SK-N-SH (cell line): ENCODE measurements at regions not wholly inside any gene's neighbourhood (a gene's known extent, or its start where the extent isn't known, plus 50 kb on each side); places are given as distances from the start of the nearest gene placed in this dataset.

Experiments
- CTCF ChIA-PET: fragments of 300-600, 350-600 bp; formaldehyde crosslinking; extraction: SDS; loops from one replicate; lab custom pipeline; 2021; lab: Yijun Ruan, JAX
- POLR2A ChIA-PET: fragments of 350-600 bp; sonication (Branson Sonifier 250); formaldehyde crosslinking; extraction: SDS; loops from one replicate; lab custom pipeline; 2020; ENCODE audit warnings: antibody characterized with exemption, inconsistent platforms; lab: Yijun Ruan, JAX
- DNase-seq: peaks from one replicate; pipeline ENCODE4 v3.0.0; 2012
- H2AFZ ChIP-seq: fragments of 200-600 bp; sonication (generic); 2 replicates; pipeline ENCODE4 v1.8.1; 2016; ENCODE audit warnings: antibody characterized with exemption, mild to moderate bottlenecking, low read depth
- H3F3A ChIP-seq: fragments of 200-600 bp; sonication (generic); replicated peaks from 2 replicates; pipeline ENCODE3; 2016; ENCODE audit warnings: antibody characterized with exemption, mild to moderate bottlenecking; ENCODE audit not compliant: insufficient read depth
- H3K27ac ChIP-seq, 2 experiments: fragments of 200-500 bp in 1 of 2; fragments of 200-600 bp in 1 of 2; sonication (Bioruptor generic) in 1 of 2; sonication (generic), shearing (Covaris generic) in 1 of 2; 2 replicates each; pipeline versions ENCODE4 v1.5.1 to v1.6.1; 2014 to 2016; ENCODE audit warnings: low read depth in 2 of 2, inconsistent platforms in 1 of 2, low read length in 1 of 2, mild to moderate bottlenecking in 1 of 2, mixed read lengths in 1 of 2
- H3K27me3 ChIP-seq: fragments of 200-600 bp; sonication (generic), shearing (Covaris generic); 2 replicates; pipeline ENCODE4 v1.6.1; 2016; ENCODE audit warnings: mixed run types; ENCODE audit not compliant: insufficient read depth
- H3K36me3 ChIP-seq, 2 experiments: fragments of 200-500 bp in 1 of 2; fragments of 200-600 bp in 1 of 2; sonication (Bioruptor generic) in 1 of 2; sonication (generic) in 1 of 2; replicated peaks in 1 of 2; 2 replicates each; pipeline versions ENCODE3 to v1.5.1; 2014 to 2016; ENCODE audit warnings: low read length in 1 of 2, mild to moderate bottlenecking in 1 of 2; ENCODE audit not compliant: insufficient read depth in 2 of 2, control insufficient read depth in 1 of 2
- H3K4me1 ChIP-seq, 2 experiments: fragments of 200-500 bp in 1 of 2; fragments of 200-600 bp in 1 of 2; sonication (Bioruptor generic) in 1 of 2; sonication (generic), shearing (Covaris generic) in 1 of 2; 2 replicates each; pipeline versions ENCODE4 v1.5.1 to v1.6.1; 2014 to 2016; ENCODE audit warnings: low read depth in 1 of 2, low read length in 1 of 2, mixed run types in 1 of 2; ENCODE audit not compliant: insufficient read depth in 2 of 2, control insufficient read depth in 1 of 2
- H3K4me2 ChIP-seq: fragments of 200-600 bp; sonication (generic), shearing (Covaris generic); 2 replicates; pipeline ENCODE4 v1.6.1; 2017; ENCODE audit warnings: mixed run types
- H3K4me3 ChIP-seq, 2 experiments: fragments of 200-500 bp in 1 of 2; fragments of 200-600 bp in 1 of 2; sonication (Bioruptor generic) in 1 of 2; sonication (generic), shearing (Covaris generic) in 1 of 2; 2 replicates each; pipeline versions ENCODE4 v1.5.1 to v1.8.1; 2014 to 2016; ENCODE audit warnings: low read depth in 2 of 2, inconsistent platforms in 1 of 2, low read length in 1 of 2, mild to moderate bottlenecking in 1 of 2, mixed read lengths in 1 of 2, moderate library complexity in 1 of 2
- H3K79me2 ChIP-seq: fragments of 200-600 bp; sonication (generic); 2 replicates; pipeline ENCODE4 v1.8.1; 2017; ENCODE audit warnings: mild to moderate bottlenecking; ENCODE audit not compliant: insufficient read depth
- H3K9ac ChIP-seq: fragments of 200-600 bp; sonication (generic); 2 replicates; pipeline ENCODE4 v1.6.1; 2017; ENCODE audit warnings: mixed run types
- H3K9me2 ChIP-seq: fragments of 200-600 bp; sonication (generic); 2 replicates; pipeline ENCODE4 v1.6.1; 2017; ENCODE audit warnings: mixed run types
- H3K9me3 ChIP-seq: fragments of 200-600 bp; sonication (generic); 2 replicates; pipeline ENCODE4 v1.6.1; 2017; ENCODE audit warnings: mixed run types, mild to moderate bottlenecking, moderate library complexity
- H4K20me1 ChIP-seq: fragments of 200-600 bp; sonication (generic); 2 replicates; pipeline ENCODE4 v1.6.1; 2017; ENCODE audit warnings: mild to moderate bottlenecking, mixed run types; ENCODE audit not compliant: insufficient read depth
- EZH2phosphoT487 ChIP-seq: fragments of 200-600 bp; sonication (generic); IDR thresholded peaks from 2 replicates; pipeline ENCODE4 v1.6.1; 2017; ENCODE audit warnings: low read depth, mixed run types, mild to moderate bottlenecking, antibody characterized with exemption, moderate library complexity, borderline replicate concordance
- FOXJ3 ChIP-seq: sonication (generic); formaldehyde crosslinking; IDR thresholded peaks from 2 replicates; pipeline ENCODE4 v1.5.1; 2020; ENCODE audit warnings: mild to moderate bottlenecking, missing genetic modification reagents
- IRF3 ChIP-seq: fragments of 150-350 bp; IDR thresholded peaks from 2 replicates; pipeline ENCODE4 v1.6.1; 2016; ENCODE audit warnings: mild to moderate bottlenecking, low read depth, low read length
- NFIC ChIP-seq: IDR thresholded peaks from 2 replicates; pipeline ENCODE4 v1.4.0; 2012; ENCODE audit warnings: borderline replicate concordance
- TAF1 ChIP-seq: IDR thresholded peaks from 2 replicates; pipeline ENCODE4 v1.6.1; 2012; ENCODE audit warnings: low read depth, mild to moderate bottlenecking, low read length, moderate library complexity, borderline replicate concordance
- USF1 ChIP-seq: IDR thresholded peaks from 2 replicates; pipeline ENCODE4 v1.4.0; 2012; ENCODE audit warnings: low read depth, borderline replicate concordance
- USF2 ChIP-seq: fragments of 150-350 bp; IDR thresholded peaks from 2 replicates; pipeline ENCODE4 v1.6.1; 2017; ENCODE audit warnings: antibody characterized with exemption, low read length, low read depth, borderline replicate concordance
- ZBTB33 ChIP-seq: IDR thresholded peaks from 2 replicates; pipeline ENCODE4 v1.4.0; 2012; ENCODE audit warnings: low read depth, borderline replicate concordance
- whole genome bisulfite sequencing: methylation state at CpG from one replicate; pipeline ENCODE4 v1.1.6; 2017; ENCODE audit warnings: low lambda C conversion rate; 5-methylcytosine and 5-hydroxymethylcytosine counted together

- Histone ChIP-seq H3K27me3 (no peaks in the 10 kb centered on the region), H3K4me2 (no peak overlapping the region), H3K27ac (no peak overlapping the region), H3K9me3 (no peaks in the 10 kb centered on the region), H2AFZ (no peak overlapping the region), H4K20me1 (no peaks in the 10 kb centered on the region)
- POLR2A ChIA-PET, result no interaction called here
- DNase-seq, result no peak
- TF ChIP-seq NFIC (no peak), USF2 (no peak), USF1 (no peak), IRF3 (no peak), TAF1 (no peak), EZH2phosphoT487 (no peak)
- TF ChIP-seq, all 33 proteins: peak for 0
- Histone ChIP-seq H3K4me3 (no peak overlapping the region), H3K9ac (no peak overlapping the region), H3K79me2 (no peaks in the 10 kb centered on the region), H3K9me2 (no peaks in the 10 kb centered on the region), H3F3A (no peaks in the 10 kb centered on the region), H3K4me1 (no peaks in the 10 kb centered on the region; a peak in 1 of 4 replicates), H3K36me3 (no peaks in the 10 kb centered on the region)
- 31% methylated on average over 3 of the region's 3 CpGs for WGBS
- CTCF ChIA-PET, result no interaction called here
Observed at GRCh38 chr2:13109516-13109915, 392.8 kb downstream of the TRIB2 start.

- Histone ChIP-seq H3K36me3 (no peaks in the 10 kb centered on the region), H4K20me1 (no peaks in the 10 kb centered on the region), H3K4me3 (no peak overlapping the region), H3K4me1 (no peaks in the 10 kb centered on the region; a peak in 1 of 4 replicates), H3K9me3 (no peaks in the 10 kb centered on the region), H3K27me3 (no peaks in the 10 kb centered on the region), H3K9ac (no peak overlapping the region), H3K4me2 (no peak overlapping the region), H3K9me2 (no peaks in the 10 kb centered on the region), H3K27ac (no peak overlapping the region), H3K79me2 (no peaks in the 10 kb centered on the region), H3F3A (no peaks in the 10 kb centered on the region), H2AFZ (no peak overlapping the region)
- DNase-seq, result no peak
- no peak for TF ChIP-seq ZBTB33
- TF ChIP-seq FOXJ3, result no peak
- ChIA-PET CTCF (no interaction called here), POLR2A (no interaction called here)
- WGBS, result 10% methylated on average over 3 of the region's 3 CpGs
Observed at GRCh38 chr2:13110825-13111224, 394.1 kb downstream of the TRIB2 start.
